Activated CD4-positive, alpha-beta T cell treated with anti-CD3 and anti-CD28 coated beads, Interleukin-2, amount 50 U/mL, for 24 hours (primary cell): ENCODE measurements at regions not wholly inside any gene's neighbourhood (a gene's known extent, or its start where the extent isn't known, plus 50 kb on each side); places are given as distances from the start of the nearest gene placed in this dataset.
"Not testable (repeated sequence)": the region's sequence is repeated elsewhere in the genome, so short reads cannot be mapped to it uniquely, and the experiment has no call there.

Source experiments
- DNase-seq, 2 donors: peaks; one replicate each; pipeline ENCODE4 v3.0.0-alpha.2; 2020; ENCODE audit warnings: low read depth in 1 of 2, low spot score in 1 of 2

GRCh38 chr5:144711172-144711571, 540.5 kb downstream of the KCTD16 start:
- DNase-seq, result no peak

- DNase-seq, result no peak
Observed at GRCh38 chr5:144710637-144711036, 540.0 kb downstream of the KCTD16 start.

- DNase-seq, result no peak
Observed at GRCh38 chr5:144703776-144704175, 533.1 kb downstream of the KCTD16 start.

- DNase-seq, result no peak
Observed at GRCh38 chr5:144698484-144698883, 527.8 kb downstream of the KCTD16 start.

- DNase-seq, result no peak
Observed at GRCh38 chr5:144697847-144698262, 527.2 kb downstream of the KCTD16 start.

GRCh38 chr5:144691936-144692335, 521.3 kb downstream of the KCTD16 start:
- DNase-seq, result no peak

GRCh38 chr5:144684899-144685298, 514.2 kb downstream of the KCTD16 start:
- DNase-seq, result no peak

- DNase-seq, result no peak
Observed at GRCh38 chr5:144680711-144681110, 510.0 kb downstream of the KCTD16 start.

GRCh38 chr5:144671066-144671465, 500.4 kb downstream of the KCTD16 start:
- DNase-seq, result no peak

- no peak for DNase-seq
Observed at GRCh38 chr5:144659634-144660227, 489.1 kb downstream of the KCTD16 start.

- no peak for DNase-seq
Observed at GRCh38 chr5:144644317-144644716, 473.6 kb downstream of the KCTD16 start.

- no peak for DNase-seq
Observed at GRCh38 chr5:144638787-144639186, 468.1 kb downstream of the KCTD16 start.

GRCh38 chr5:144634138-144634537, 463.5 kb downstream of the KCTD16 start:
- DNase-seq, result no peak

GRCh38 chr5:144598451-144599068, 427.9 kb downstream of the KCTD16 start:
- DNase-seq, result no peak

- DNase-seq, result no peak
Observed at GRCh38 chr5:144596517-144596916, 425.8 kb downstream of the KCTD16 start.

- DNase-seq, result no peak
Observed at GRCh38 chr5:144594919-144595318, 424.2 kb downstream of the KCTD16 start.

- DNase-seq, result not testable (repeated sequence)
Observed at GRCh38 chr5:144594234-144594633, 423.6 kb downstream of the KCTD16 start.

GRCh38 chr5:144585681-144586080, 415.0 kb downstream of the KCTD16 start:
- no peak for DNase-seq

- DNase-seq, result no peak
Observed at GRCh38 chr5:144583541-144584449, 413.1 kb downstream of the KCTD16 start.

GRCh38 chr5:144582066-144582465, 411.4 kb downstream of the KCTD16 start:
- no peak for DNase-seq

- DNase-seq, result no peak
Observed at GRCh38 chr5:144581044-144581443, 410.4 kb downstream of the KCTD16 start.

GRCh38 chr5:144577676-144578075, 407.0 kb downstream of the KCTD16 start:
- DNase-seq, result no peak
